CD8-positive, alpha-beta memory T cell (primary cell): ENCODE measurements at regions not wholly inside any gene's neighbourhood (a gene's known extent, or its start where the extent isn't known, plus 50 kb on each side); places are given as distances from the start of the nearest gene placed in this dataset.
"Not testable (repeated sequence)": the region's sequence is repeated elsewhere in the genome, so short reads cannot be mapped to it uniquely, and the experiment has no call there.

Experiments used
- CTCF ChIA-PET: fragments of 350-600 bp; sonication (Branson Sonifier 250); formaldehyde crosslinking; loops from one replicate; lab custom pipeline; 2021; ENCODE audit warnings: antibody characterized with exemption; lab: Charles Lee
- POLR2A ChIA-PET: fragments of 350-600 bp; sonication (Branson Sonifier 250); formaldehyde crosslinking; loops from one replicate; lab custom pipeline; 2021; ENCODE audit warnings: antibody characterized with exemption; lab: Charles Lee
- DNase-seq, 5 donors: peaks; one replicate each; pipeline versions ENCODE4 v3.0.0 to v3.0.0-alpha.2; 2020 to 2022; ENCODE audit warnings: mixed read lengths in 1 of 5
- H3K27ac ChIP-seq: one replicate; pipeline ENCODE4 v1.7.0; 2013; ENCODE audit warnings: low read depth, mild to moderate bottlenecking, low read length, moderate library complexity
- H3K27me3 ChIP-seq: 2 replicates; pipeline ENCODE4 v1.7.0; 2013; ENCODE audit warnings: low read length, mild to moderate bottlenecking; ENCODE audit not compliant: insufficient read depth, poor library complexity, severe bottlenecking
- H3K36me3 ChIP-seq: 2 replicates; pipeline ENCODE4 v1.7.0; 2013; ENCODE audit warnings: mild to moderate bottlenecking, low read length, moderate library complexity; ENCODE audit not compliant: insufficient read depth
- H3K4me1 ChIP-seq: 2 replicates; pipeline ENCODE4 v1.7.0; 2013; ENCODE audit warnings: mild to moderate bottlenecking, low read length, moderate library complexity; ENCODE audit not compliant: insufficient read depth
- H3K4me3 ChIP-seq: 2 replicates; pipeline ENCODE4 v1.7.0; 2013; ENCODE audit warnings: mild to moderate bottlenecking, low read length
- H3K9me3 ChIP-seq: 2 replicates; pipeline ENCODE4 v1.7.0; 2013; ENCODE audit warnings: mild to moderate bottlenecking, low read length
- H3K27ac Mint-ChIP-seq, 8 donors: one replicate each; pipeline ENCODE4 v1.8.0; 2020 to 2021; ENCODE audit warnings: mixed read lengths in 8 of 8, mild to moderate bottlenecking in 6 of 8, inconsistent platforms in 3 of 8, moderate library complexity in 3 of 8
- H3K27me3 Mint-ChIP-seq, 2 donors: one replicate each; pipeline ENCODE4 v1.8.0; 2020 to 2021; ENCODE audit warnings: mixed read lengths in 2 of 2, mild to moderate bottlenecking in 1 of 2, moderate library complexity in 1 of 2
- H3K36me3 Mint-ChIP-seq, 3 donors: one replicate each; pipeline ENCODE4 v1.8.0; 2020 to 2021; ENCODE audit warnings: mixed read lengths in 3 of 3, inconsistent platforms in 1 of 3, mild to moderate bottlenecking in 1 of 3
- H3K4me1 Mint-ChIP-seq, 3 donors: one replicate each; pipeline ENCODE4 v1.8.0; 2020 to 2021; ENCODE audit warnings: mixed read lengths in 3 of 3, inconsistent platforms in 1 of 3, mild to moderate bottlenecking in 1 of 3
- H3K4me3 Mint-ChIP-seq, 7 donors: one replicate each; pipeline ENCODE4 v1.8.0; 2020 to 2021; ENCODE audit warnings: mixed read lengths in 7 of 7, mild to moderate bottlenecking in 6 of 7, moderate library complexity in 4 of 7, inconsistent platforms in 2 of 7
- H3K9me3 Mint-ChIP-seq, 5 donors: one replicate each; pipeline ENCODE4 v1.8.0; 2020 to 2022; ENCODE audit warnings: mixed read lengths in 5 of 5, mild to moderate bottlenecking in 3 of 5, moderate library complexity in 2 of 5, inconsistent platforms in 1 of 5

GRCh38 chr16:50451951-50452508 is 83.2 kb upstream of the BRD7 start:
- no peaks in the 10 kb centered on the region for H3K4me1 ChIP-seq
- no peak overlapping the region for H3K4me3 ChIP-seq
- H3K4me3 Mint-ChIP-seq: no peak overlapping the region
- no peaks in the 10 kb centered on the region for H3K36me3 Mint-ChIP-seq
- DNase-seq: no peak
- H3K27ac Mint-ChIP-seq: no peak overlapping the region
- ChIA-PET POLR2A (no interaction called here), CTCF (no interaction called here)
- H3K27me3 ChIP-seq: no peaks in the 10 kb centered on the region
- no peaks in the 10 kb centered on the region for H3K9me3 ChIP-seq
- H3K27me3 Mint-ChIP-seq: peaks cover 16 to 19% of the 10 kb centered on the region in 2 donors
- no peaks in the 10 kb centered on the region for H3K36me3 ChIP-seq
- peaks cover 0 to 1% (median 0%) of the 10 kb centered on the region in 5 donors for H3K9me3 Mint-ChIP-seq
- peaks cover 0 to 4% (median 3%) of the 10 kb centered on the region in 3 donors for H3K4me1 Mint-ChIP-seq
- no peak overlapping the region for H3K27ac ChIP-seq

- no peak for DNase-seq
- H3K9me3 Mint-ChIP-seq: peaks cover 0 to 1% (median 0%) of the 10 kb centered on the region in 5 donors
- no peaks in the 10 kb centered on the region for H3K9me3 ChIP-seq
- peaks cover 12 to 15% of the 10 kb centered on the region in 2 donors for H3K27me3 Mint-ChIP-seq
- H3K4me3 Mint-ChIP-seq: no peak overlapping the region
- ChIA-PET POLR2A (no interaction called here), CTCF (no interaction called here)
- H3K27ac Mint-ChIP-seq: no peak overlapping the region
- H3K36me3 Mint-ChIP-seq: no peaks in the 10 kb centered on the region
- H3K4me1 Mint-ChIP-seq: peaks cover 0 to 4% (median 3%) of the 10 kb centered on the region in 3 donors
- no peak overlapping the region for H3K27ac ChIP-seq
- no peaks in the 10 kb centered on the region for H3K4me1 ChIP-seq
- H3K36me3 ChIP-seq: no peaks in the 10 kb centered on the region
- no peak overlapping the region for H3K4me3 ChIP-seq
- H3K27me3 ChIP-seq: no peaks in the 10 kb centered on the region
Measured at GRCh38 chr16:50450957-50451356, 82.2 kb upstream of the BRD7 start.

GRCh38 chr16:50449800-50450199 is 81.0 kb upstream of the BRD7 start:
- DNase-seq: no peak
- Histone ChIP-seq H3K4me3 (no peak overlapping the region), H3K27ac (no peak overlapping the region), H3K9me3 (no peaks in the 10 kb centered on the region), H3K36me3 (no peaks in the 10 kb centered on the region), H3K4me1 (no peaks in the 10 kb centered on the region), H3K27me3 (no peaks in the 10 kb centered on the region)
- CTCF ChIA-PET: interaction anchor here (0.8 kb wide), 1 partner anchor 134 kb away, joined by 3 read pairs; no protein-coding TSS in a partner anchor
- H3K9me3 Mint-ChIP-seq: peaks cover 0 to 1% (median 0%) of the 10 kb centered on the region in 5 donors
- peaks cover 12 to 15% of the 10 kb centered on the region in 2 donors for H3K27me3 Mint-ChIP-seq
- H3K27ac Mint-ChIP-seq: no peak overlapping the region
- peaks cover 0 to 4% (median 3%) of the 10 kb centered on the region in 3 donors for H3K4me1 Mint-ChIP-seq
- POLR2A ChIA-PET: no interaction called here
- no peak overlapping the region for H3K4me3 Mint-ChIP-seq
- H3K36me3 Mint-ChIP-seq: no peaks in the 10 kb centered on the region

GRCh38 chr16:50448981-50449380 is 80.2 kb upstream of the BRD7 start:
- Mint-ChIP-seq H3K4me3 (no peak overlapping the region), H3K4me1 (peaks cover 0 to 4% (median 3%) of the 10 kb centered on the region in 3 donors), H3K27ac (peak overlapping the region in 1 of 8 donors; percentile 26), H3K9me3 (peaks cover 0 to 1% (median 0%) of the 10 kb centered on the region in 5 donors), H3K36me3 (no peaks in the 10 kb centered on the region), H3K27me3 (peaks cover 12 to 18% of the 10 kb centered on the region in 2 donors)
- no peaks in the 10 kb centered on the region for H3K27me3 ChIP-seq
- CTCF ChIA-PET: no interaction called here
- no peaks in the 10 kb centered on the region for H3K9me3 ChIP-seq
- no peaks in the 10 kb centered on the region for H3K4me1 ChIP-seq
- H3K36me3 ChIP-seq: no peaks in the 10 kb centered on the region
- DNase-seq: no peak
- POLR2A ChIA-PET: no interaction called here
- H3K4me3 ChIP-seq: no peak overlapping the region
- H3K27ac ChIP-seq: no peak overlapping the region

GRCh38 chr16:50448522-50448921 is 79.7 kb upstream of the BRD7 start:
- peak overlapping the region in 1 of 8 donors; percentile 22 for H3K27ac Mint-ChIP-seq
- H3K4me1 Mint-ChIP-seq: peaks cover 0 to 4% (median 3%) of the 10 kb centered on the region in 3 donors
- H3K27me3 Mint-ChIP-seq: peaks cover 12 to 18% of the 10 kb centered on the region in 2 donors
- peaks cover 0 to 1% (median 0%) of the 10 kb centered on the region in 5 donors for H3K9me3 Mint-ChIP-seq
- H3K4me3 ChIP-seq: no peak overlapping the region
- H3K36me3 ChIP-seq: no peaks in the 10 kb centered on the region
- ChIA-PET CTCF (no interaction called here), POLR2A (no interaction called here)
- no peaks in the 10 kb centered on the region for H3K27me3 ChIP-seq
- no peaks in the 10 kb centered on the region for H3K4me1 ChIP-seq
- H3K27ac ChIP-seq: no peak overlapping the region
- H3K36me3 Mint-ChIP-seq: no peaks in the 10 kb centered on the region
- H3K4me3 Mint-ChIP-seq: no peak overlapping the region
- no peaks in the 10 kb centered on the region for H3K9me3 ChIP-seq
- no peak for DNase-seq

GRCh38 chr16:50447386-50447785 is 78.6 kb upstream of the BRD7 start:
- H3K9me3 ChIP-seq, H3K36me3 ChIP-seq, H3K4me1 ChIP-seq, POLR2A ChIA-PET, H3K4me3 ChIP-seq, CTCF ChIA-PET, H3K9me3 Mint-ChIP-seq, DNase-seq, H3K27me3 ChIP-seq, H3K4me1 Mint-ChIP-seq, H3K27ac ChIP-seq, H3K36me3 Mint-ChIP-seq: not testable (repeated sequence)
- H3K4me3 Mint-ChIP-seq: peak overlapping the region in 2 of 7 donors; percentile 17 to 49
- peaks cover 12 to 18% of the 10 kb centered on the region in 2 donors for H3K27me3 Mint-ChIP-seq
- H3K27ac Mint-ChIP-seq: peak overlapping the region in 1 of 8 donors; percentile 23

- no peaks in the 10 kb centered on the region for H3K27me3 ChIP-seq
- H3K4me1 ChIP-seq: no peaks in the 10 kb centered on the region
- POLR2A ChIA-PET: no interaction called here
- Mint-ChIP-seq H3K27me3 (peaks cover 12 to 18% of the 10 kb centered on the region in 2 donors), H3K4me1 (peaks cover 0 to 4% (median 3%) of the 10 kb centered on the region in 3 donors), H3K9me3 (peaks cover 0 to 4% (median 2%) of the 10 kb centered on the region in 5 donors), H3K4me3 (no peak overlapping the region), H3K36me3 (no peaks in the 10 kb centered on the region), H3K27ac (no peak overlapping the region)
- no peaks in the 10 kb centered on the region for H3K36me3 ChIP-seq
- no peak for DNase-seq
- CTCF ChIA-PET: no interaction called here
- no peak overlapping the region for H3K4me3 ChIP-seq
- no peak overlapping the region for H3K27ac ChIP-seq
- peaks cover 6% of the 10 kb centered on the region for H3K9me3 ChIP-seq
Measured at GRCh38 chr16:50446861-50447260, 78.1 kb upstream of the BRD7 start.

- H3K9me3 ChIP-seq: peaks cover 10% of the 10 kb centered on the region
- no peak overlapping the region for H3K27ac ChIP-seq
- Mint-ChIP-seq H3K9me3 (peaks cover 0 to 6% (median 2%) of the 10 kb centered on the region in 5 donors), H3K27ac (no peak overlapping the region), H3K4me3 (no peak overlapping the region), H3K27me3 (peaks cover 14 to 18% of the 10 kb centered on the region in 2 donors), H3K36me3 (no peaks in the 10 kb centered on the region), H3K4me1 (peaks cover 0 to 4% (median 3%) of the 10 kb centered on the region in 3 donors)
- H3K36me3 ChIP-seq: no peaks in the 10 kb centered on the region
- H3K4me1 ChIP-seq: no peaks in the 10 kb centered on the region
- H3K27me3 ChIP-seq: no peaks in the 10 kb centered on the region
- ChIA-PET POLR2A (no interaction called here), CTCF (no interaction called here)
- no peak for DNase-seq
- no peak overlapping the region for H3K4me3 ChIP-seq
Measured at GRCh38 chr16:50445621-50446555, 77.1 kb upstream of the BRD7 start.
